Suprapubic skin (tissue), 4 donors: ENCODE measurements at regions not wholly inside any gene's neighbourhood (a gene's known extent, or its start where the extent isn't known, plus 50 kb on each side); places are given as distances from the start of the nearest gene placed in this dataset.

Experiments
- DNase-seq, 2 donors: peaks; one replicate each; pipeline ENCODE4 v3.0.0-alpha.2; 2019; ENCODE audit warnings: low spot score in 2 of 2
- H3K27ac ChIP-seq: fragments of 200-600 bp; sonication (generic); one replicate; pipeline ENCODE4 v1.5.1; 2019
- H3K27me3 ChIP-seq: fragments of 200-600 bp; sonication (generic); one replicate; pipeline ENCODE4 v1.5.1; 2019
- H3K36me3 ChIP-seq: fragments of 200-600 bp; sonication (generic); one replicate; pipeline ENCODE4 v1.5.1; 2019
- H3K4me1 ChIP-seq: fragments of 200-600 bp; sonication (generic); one replicate; pipeline ENCODE4 v1.5.1; 2019
- H3K4me3 ChIP-seq: fragments of 200-600 bp; sonication (generic); one replicate; pipeline ENCODE4 v1.5.1; 2019; ENCODE audit warnings: mild to moderate bottlenecking
- H3K9me3 ChIP-seq: fragments of 200-600 bp; sonication (generic); one replicate; pipeline ENCODE4 v1.5.1; 2019
- CTCF ChIP-seq, 2 donors: fragments of 200-600 bp in 1 of 2; fragments of 450-650 bp in 1 of 2; sonication (generic) in 1 of 2; IDR thresholded peaks; one replicate each; pipeline ENCODE4 v1.5.1; 2016 to 2019; ENCODE audit warnings: antibody characterized with exemption in 2 of 2, mild to moderate bottlenecking in 1 of 2, moderate library complexity in 1 of 2
- EP300 ChIP-seq: sonication (generic); formaldehyde crosslinking; IDR thresholded peaks from one replicate; pipeline ENCODE4 v1.6.1; 2017; ENCODE audit warnings: antibody characterized with exemption
- POLR2A ChIP-seq, 2 donors: fragments of 450-650 bp; IDR thresholded peaks; one replicate each; pipeline ENCODE4 v1.6.1; 2017; ENCODE audit warnings: antibody characterized with exemption in 2 of 2, mild to moderate bottlenecking in 2 of 2, moderate library complexity in 2 of 2
- POLR2AphosphoS5 ChIP-seq, 3 donors: sonication (generic); formaldehyde crosslinking; IDR thresholded peaks; one replicate each; pipeline ENCODE4 v1.6.1; 2017; ENCODE audit warnings: antibody characterized with exemption in 3 of 3
- WGBS: methylation state at CpG from one replicate; pipeline ENCODE4 v1.1.5; 2018; 5-methylcytosine and 5-hydroxymethylcytosine counted together

GRCh38 chr15:77715860-77716259 is 83.1 kb upstream of the LINGO1 start:
- Histone ChIP-seq H3K36me3 (no peaks in the 10 kb centered on the region), H3K9me3 (no peaks in the 10 kb centered on the region), H3K27me3 (peaks cover 26% of the 10 kb centered on the region), H3K4me3 (no peak overlapping the region), H3K27ac (no peak overlapping the region), H3K4me1 (no peaks in the 10 kb centered on the region)
- no peak for TF ChIP-seq POLR2A (IDR thresholded peaks at IDR 0.05)
- TF ChIP-seq CTCF (IDR thresholded peaks at IDR 0.05): no peak
- no peak for TF ChIP-seq EP300
- no peak for TF ChIP-seq POLR2AphosphoS5 (IDR thresholded peaks at IDR 0.05)
- no peak for DNase-seq
- WGBS: 93% methylated on average over 5 of the region's 5 CpGs

- Histone ChIP-seq H3K9me3 (no peaks in the 10 kb centered on the region), H3K4me1 (no peaks in the 10 kb centered on the region), H3K27me3 (peaks cover 26% of the 10 kb centered on the region), H3K36me3 (no peaks in the 10 kb centered on the region), H3K4me3 (no peak overlapping the region), H3K27ac (no peak overlapping the region)
- no peak for DNase-seq
- WGBS: 70% methylated on average over 6 of the region's 6 CpGs
- TF ChIP-seq POLR2AphosphoS5 (IDR thresholded peaks at IDR 0.05) (no peak), EP300 (no peak), POLR2A (IDR thresholded peaks at IDR 0.05) (no peak), CTCF (IDR thresholded peaks at IDR 0.05) (no peak)
These were observed 82.3 kb upstream of the LINGO1 start for GRCh38 chr15:77715051-77715450.

- WGBS: 68% methylated on average over 3 of the region's 13 CpGs
- H3K27me3 ChIP-seq: peaks cover 26% of the 10 kb centered on the region
- TF ChIP-seq POLR2AphosphoS5 (IDR thresholded peaks at IDR 0.05) (no peak), CTCF (IDR thresholded peaks at IDR 0.05) (no peak), EP300 (no peak), POLR2A (IDR thresholded peaks at IDR 0.05) (no peak)
These were observed 81.8 kb upstream of the LINGO1 start for GRCh38 chr15:77714555-77714954.

GRCh38 chr15:77714023-77714422 is 81.3 kb upstream of the LINGO1 start:
- Histone ChIP-seq H3K4me3 (no peak overlapping the region), H3K9me3 (no peaks in the 10 kb centered on the region), H3K27ac (no peak overlapping the region), H3K4me1 (no peaks in the 10 kb centered on the region), H3K27me3 (peaks cover 26% of the 10 kb centered on the region), H3K36me3 (no peaks in the 10 kb centered on the region)
- WGBS: 76% methylated on average over 4 of the region's 4 CpGs
- TF ChIP-seq POLR2A (IDR thresholded peaks at IDR 0.05) (no peak), POLR2AphosphoS5 (IDR thresholded peaks at IDR 0.05) (no peak), EP300 (no peak), CTCF (IDR thresholded peaks at IDR 0.05) (no peak)
- no peak for DNase-seq

More at GRCh38 chr15:77714555-77714954, 81.8 kb upstream of the LINGO1 start:
- no peaks in the 10 kb centered on the region for H3K9me3 ChIP-seq
- DNase-seq: no peak
- H3K4me3 ChIP-seq: no peak overlapping the region
- H3K27ac ChIP-seq: no peak overlapping the region
- no peaks in the 10 kb centered on the region for H3K36me3 ChIP-seq
- no peaks in the 10 kb centered on the region for H3K4me1 ChIP-seq

- no peaks in the 10 kb centered on the region for H3K36me3 ChIP-seq
These were observed 80.6 kb upstream of the LINGO1 start for GRCh38 chr15:77713281-77713680.

More at GRCh38 chr15:77713281-77713680, 80.6 kb upstream of the LINGO1 start:
- H3K4me3 ChIP-seq: no peak overlapping the region
- no peaks in the 10 kb centered on the region for H3K4me1 ChIP-seq
- no peaks in the 10 kb centered on the region for H3K9me3 ChIP-seq
- 84% methylated on average over 10 of the region's 10 CpGs for WGBS
- H3K27me3 ChIP-seq: peaks cover 26% of the 10 kb centered on the region
- no peak for DNase-seq
- H3K27ac ChIP-seq: no peak overlapping the region
- TF ChIP-seq EP300: no peak
- TF ChIP-seq POLR2A (IDR thresholded peaks at IDR 0.05): no peak
- no peak for TF ChIP-seq CTCF (IDR thresholded peaks at IDR 0.05)
- no peak for TF ChIP-seq POLR2AphosphoS5 (IDR thresholded peaks at IDR 0.05)
